Astrocyte (in vitro differentiated cells and primary cell): ENCODE measurements at regions not wholly inside any gene's neighbourhood (a gene's known extent, or its start where the extent isn't known, plus 50 kb on each side); places are given as distances from the start of the nearest gene placed in this dataset.

Experiments
- DNase-seq: peaks from one replicate; pipeline ENCODE4 v3.0.0-alpha.2; 2010; ENCODE audit warnings: low read depth
- FAIRE-seq: peaks from 2 replicates; lab custom pipeline; 2011; peaks lifted over from hg19 to GRCh38; lab: Jason Lieb, UNC
- H2AFZ ChIP-seq: 2 replicates; pipeline ENCODE4 v1.6.0; 2012; ENCODE audit warnings: low read depth, low read length, inconsistent platforms
- H3K27ac ChIP-seq: 2 replicates; pipeline ENCODE4 v1.5.1; 2011; ENCODE audit warnings: low read depth, low read length, inconsistent platforms
- H3K27me3 ChIP-seq: 2 replicates; pipeline ENCODE4 v1.6.0; 2011; ENCODE audit warnings: low read length, inconsistent platforms; ENCODE audit not compliant: insufficient read depth
- H3K36me3 ChIP-seq: 2 replicates; pipeline ENCODE4 v1.5.1; 2011; ENCODE audit warnings: low read length, inconsistent platforms; ENCODE audit not compliant: insufficient read depth
- H3K4me1 ChIP-seq: 2 replicates; pipeline ENCODE4 v1.5.1; 2011; ENCODE audit warnings: low read length, inconsistent platforms; ENCODE audit not compliant: insufficient read depth
- H3K4me2 ChIP-seq: 2 replicates; pipeline ENCODE4 v1.6.0; 2012; ENCODE audit warnings: low read length, inconsistent platforms
- H3K4me3 ChIP-seq: 2 replicates; pipeline ENCODE4 v1.5.1; 2011; ENCODE audit warnings: low read depth, mild to moderate bottlenecking, low read length, inconsistent platforms; ENCODE audit not compliant: insufficient read depth
- H3K79me2 ChIP-seq: 2 replicates; pipeline ENCODE4 v1.6.0; 2012; ENCODE audit warnings: mild to moderate bottlenecking, low read length, inconsistent platforms; ENCODE audit not compliant: insufficient read depth
- H3K9ac ChIP-seq: 2 replicates; pipeline ENCODE4 v1.6.0; 2012; ENCODE audit warnings: mild to moderate bottlenecking, low read length, inconsistent platforms
- H3K9me3 ChIP-seq: 2 replicates; pipeline ENCODE4 v1.5.1; 2012; ENCODE audit warnings: low read depth, mild to moderate bottlenecking, low read length, inconsistent platforms; ENCODE audit not compliant: insufficient read depth
- H4K20me1 ChIP-seq: 2 replicates; pipeline ENCODE4 v1.6.0; 2012; ENCODE audit warnings: low read length, inconsistent platforms; ENCODE audit not compliant: insufficient read depth
- H3K27ac Mint-ChIP-seq: one replicate; pipeline ENCODE4 v1.8.0; 2021; ENCODE audit warnings: mild to moderate bottlenecking, mixed read lengths; ENCODE audit not compliant: unreplicated experiment
- H3K27me3 Mint-ChIP-seq: one replicate; pipeline ENCODE4 v1.8.0; 2021; ENCODE audit warnings: low read depth, mixed read lengths; ENCODE audit not compliant: unreplicated experiment
- H3K36me3 Mint-ChIP-seq: one replicate; pipeline ENCODE4 v1.8.0; 2021; ENCODE audit warnings: low read depth, mixed read lengths; ENCODE audit not compliant: unreplicated experiment
- H3K4me1 Mint-ChIP-seq: one replicate; pipeline ENCODE4 v1.8.0; 2021; ENCODE audit warnings: low read depth, mixed read lengths; ENCODE audit not compliant: unreplicated experiment
- H3K4me3 Mint-ChIP-seq: one replicate; pipeline ENCODE4 v1.8.0; 2021; ENCODE audit warnings: mild to moderate bottlenecking, moderate library complexity, mixed read lengths; ENCODE audit not compliant: unreplicated experiment
- H3K9me3 Mint-ChIP-seq: one replicate; pipeline ENCODE4 v1.8.0; 2021; ENCODE audit warnings: mild to moderate bottlenecking, mixed read lengths; ENCODE audit not compliant: unreplicated experiment
- CTCF ChIP-seq: IDR thresholded peaks from 2 replicates; pipeline ENCODE4 v1.5.1; 2011; ENCODE audit warnings: low read depth, mild to moderate bottlenecking, inconsistent platforms, low read length, moderate library complexity; ENCODE audit not compliant: insufficient read depth
- EZH2 ChIP-seq: IDR thresholded peaks from 2 replicates; pipeline ENCODE4 v1.6.1; 2012; ENCODE audit warnings: mild to moderate bottlenecking, low read length, inconsistent platforms; ENCODE audit not compliant: insufficient read depth

GRCh38 chr2:7931808-7932207 is 750.0 kb upstream of the ID2 start:
- DNase-seq, result no peak
- H3K4me1 Mint-ChIP-seq, result no peaks in the 10 kb centered on the region
- Histone ChIP-seq H3K36me3 (no peaks in the 10 kb centered on the region), H4K20me1 (no peaks in the 10 kb centered on the region), H3K79me2 (no peaks in the 10 kb centered on the region), H3K27ac (no peak overlapping the region), H3K9me3 (no peaks in the 10 kb centered on the region), H2AFZ (no peak overlapping the region), H3K4me3 (no peak overlapping the region), H3K4me2 (no peak overlapping the region), H3K9ac (no peak overlapping the region), H3K27me3 (no peaks in the 10 kb centered on the region), H3K4me1 (no peaks in the 10 kb centered on the region)
- no peak overlapping the region for H3K27ac Mint-ChIP-seq
- H3K9me3 Mint-ChIP-seq, result peaks cover 3% of the 10 kb centered on the region
- H3K36me3 Mint-ChIP-seq, result no peaks in the 10 kb centered on the region
- TF ChIP-seq CTCF, result no peak
- no peak for TF ChIP-seq EZH2
- H3K27me3 Mint-ChIP-seq, result no peaks in the 10 kb centered on the region
- FAIRE-seq, result no peak
- H3K4me3 Mint-ChIP-seq, result no peak overlapping the region

GRCh38 chr2:7933672-7934071 is 748.2 kb upstream of the ID2 start:
- Histone ChIP-seq H3K36me3 (no peaks in the 10 kb centered on the region), H3K4me2 (no peak overlapping the region), H3K4me1 (no peaks in the 10 kb centered on the region), H2AFZ (no peak overlapping the region), H3K9ac (no peak overlapping the region), H3K27ac (no peak overlapping the region), H3K9me3 (no peaks in the 10 kb centered on the region), H4K20me1 (no peaks in the 10 kb centered on the region), H3K79me2 (no peaks in the 10 kb centered on the region), H3K27me3 (no peaks in the 10 kb centered on the region), H3K4me3 (no peak overlapping the region)
- Mint-ChIP-seq H3K4me1 (no peaks in the 10 kb centered on the region), H3K27ac (no peak overlapping the region), H3K27me3 (no peaks in the 10 kb centered on the region), H3K9me3 (peaks cover 3% of the 10 kb centered on the region), H3K4me3 (no peak overlapping the region), H3K36me3 (no peaks in the 10 kb centered on the region)
- TF ChIP-seq EZH2, result no peak
- no peak for TF ChIP-seq CTCF
- FAIRE-seq (no peak), DNase-seq (no peak)

GRCh38 chr2:7934476-7934875 is 747.4 kb upstream of the ID2 start:
- H2AFZ ChIP-seq, result no peak overlapping the region
- Mint-ChIP-seq H3K36me3 (no peaks in the 10 kb centered on the region), H3K27me3 (no peaks in the 10 kb centered on the region), H3K4me3 (no peak overlapping the region), H3K9me3 (peaks cover 3% of the 10 kb centered on the region), H3K4me1 (no peaks in the 10 kb centered on the region), H3K27ac (no peak overlapping the region)
- DNase-seq, result no peak
- H3K27me3 ChIP-seq, result no peaks in the 10 kb centered on the region
- H3K36me3 ChIP-seq, result no peaks in the 10 kb centered on the region
- H3K4me1 ChIP-seq, result no peaks in the 10 kb centered on the region
- no peak for TF ChIP-seq EZH2
- TF ChIP-seq CTCF, result no peak
- no peak overlapping the region for H3K4me2 ChIP-seq
- H3K27ac ChIP-seq, result no peak overlapping the region
- H4K20me1 ChIP-seq, result no peaks in the 10 kb centered on the region
- no peak overlapping the region for H3K4me3 ChIP-seq
- FAIRE-seq, result no peak
- H3K79me2 ChIP-seq, result no peaks in the 10 kb centered on the region
- no peaks in the 10 kb centered on the region for H3K9me3 ChIP-seq
- H3K9ac ChIP-seq, result no peak overlapping the region
